ENCODE measurements at regions not wholly inside any gene's neighbourhood (a gene's known extent, or its start where the extent isn't known, plus 50 kb on each side); places are given as distances from the start of the nearest gene placed in this dataset.

DNA sequence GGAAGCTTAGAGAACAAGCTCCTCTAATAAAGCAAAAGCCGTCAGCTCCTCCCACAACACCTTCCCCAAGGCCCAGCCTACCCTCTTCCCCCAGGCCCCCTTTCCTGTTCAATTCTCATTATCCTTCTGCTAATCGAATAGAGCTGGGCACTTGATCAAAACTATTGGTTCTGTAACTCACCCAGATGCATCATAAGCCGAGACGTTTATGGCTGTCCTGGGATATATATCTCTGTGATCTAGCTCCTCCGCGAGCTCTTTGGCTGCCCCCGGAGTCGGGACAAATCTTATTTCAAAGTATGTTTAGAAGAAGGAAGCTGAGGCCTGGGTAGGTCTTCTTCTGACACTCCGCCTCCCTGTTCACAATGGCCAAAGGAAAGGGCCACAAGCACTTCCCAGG, 88.3 kb upstream of the KLHL29 start:
- no peak for TF ChIP-seq CTCF (IDR thresholded peaks at IDR 0.05; ENCODE audit: low read depth, low read length)
- no peak for DNase-seq (ENCODE audit: extremely low read depth, low read depth)

- no peak for TF ChIP-seq CTCF (IDR thresholded peaks at IDR 0.05; ENCODE audit: low read depth, low read length)
- DNase-seq (ENCODE audit: extremely low read depth, low read depth): no peak
Observed at GRCh38 chr2:23297112-23297511, 87.9 kb upstream of the KLHL29 start.

- no peak for DNase-seq (ENCODE audit: extremely low read depth, low read depth)
- no peak for TF ChIP-seq CTCF (IDR thresholded peaks at IDR 0.05; ENCODE audit: low read depth, low read length)
Observed at GRCh38 chr2:23298551-23298950, 86.4 kb upstream of the KLHL29 start.

DNA sequence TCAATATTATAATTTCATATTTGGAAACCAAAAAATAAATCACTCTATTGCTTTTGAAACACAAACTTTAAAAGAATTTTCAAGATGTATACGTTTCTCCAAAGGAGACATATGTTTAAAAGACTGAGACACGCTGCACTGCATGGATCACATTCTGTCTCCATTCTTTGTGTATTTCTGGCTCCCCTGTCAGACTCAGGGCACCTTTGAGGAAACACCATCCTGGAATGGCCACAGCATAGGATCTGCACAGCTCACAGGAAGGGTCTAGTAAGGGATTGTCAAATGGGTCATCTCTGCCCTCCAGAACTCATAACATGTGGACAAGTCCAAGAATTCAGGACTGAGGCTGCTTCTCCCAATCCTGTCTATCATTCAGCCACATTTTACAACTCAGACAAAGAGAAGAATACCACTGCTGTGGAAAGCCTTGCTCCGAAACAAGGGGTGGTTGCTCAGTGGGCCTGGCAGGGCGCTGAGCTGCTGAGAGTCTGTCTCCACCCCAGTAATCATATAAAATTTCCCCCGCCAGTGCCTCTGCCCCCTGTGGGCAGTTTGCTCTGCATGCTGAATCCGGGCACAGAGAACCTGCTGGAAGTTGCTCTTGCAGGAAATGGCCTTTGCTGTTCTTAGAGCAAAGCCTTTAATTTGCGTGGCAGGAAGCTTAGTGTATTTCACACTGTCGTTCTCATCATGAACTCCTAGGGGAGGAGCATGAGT, 85.3 kb upstream of the KLHL29 start:
- no peak for DNase-seq (ENCODE audit: extremely low read depth, low read depth)
- no peak for TF ChIP-seq CTCF (IDR thresholded peaks at IDR 0.05; ENCODE audit: low read depth, low read length)

GRCh38 chr2:23301136-23301535, 83.8 kb upstream of the KLHL29 start:
- DNase-seq (ENCODE audit: extremely low read depth, low read depth): no peak
- no peak for TF ChIP-seq CTCF (IDR thresholded peaks at IDR 0.05; ENCODE audit: low read depth, low read length)

DNA sequence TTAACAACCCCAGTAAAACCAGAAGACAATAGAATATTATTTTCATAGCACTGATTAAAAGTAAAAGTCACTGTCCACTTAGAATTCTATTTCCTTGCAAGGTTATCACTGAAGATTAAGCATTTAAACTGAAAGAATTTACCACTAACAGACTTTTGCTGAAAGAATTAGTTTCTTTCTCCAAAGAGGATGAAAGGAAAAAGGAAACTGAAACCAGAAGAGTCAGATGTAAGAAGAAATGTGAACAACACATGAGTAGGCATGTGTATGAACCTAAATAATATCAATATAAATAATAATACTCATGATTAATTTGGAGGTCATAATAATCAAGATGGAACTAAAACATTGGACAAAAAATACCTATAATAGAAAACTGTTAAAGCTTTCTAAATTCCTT, 82.4 kb upstream of the KLHL29 start:
- no peak for DNase-seq (ENCODE audit: extremely low read depth, low read depth)
- no peak for TF ChIP-seq CTCF (IDR thresholded peaks at IDR 0.05; ENCODE audit: low read depth, low read length)

DNA sequence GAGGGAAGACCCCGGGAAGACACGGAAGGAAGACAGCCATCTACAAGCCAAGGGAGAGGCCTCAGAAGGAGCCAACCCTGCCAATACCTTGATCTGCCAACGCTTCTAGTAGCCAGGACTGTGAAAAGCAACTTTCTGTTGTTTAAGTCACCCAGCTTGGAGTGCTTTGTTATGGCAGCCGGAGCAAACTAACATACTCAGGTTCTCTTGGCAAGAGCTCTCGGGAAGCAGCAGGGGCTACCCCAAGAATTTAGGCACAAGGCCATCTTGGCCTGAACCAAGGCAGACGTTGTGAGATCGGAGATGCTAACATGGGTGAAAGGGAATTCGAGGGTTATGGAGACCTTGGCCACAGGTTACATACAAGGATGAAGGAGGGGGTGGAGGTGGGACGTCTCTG, 78.6 kb upstream of the KLHL29 start:
- no peak for DNase-seq (ENCODE audit: extremely low read depth, low read depth)

More for the DNA sequence above, 78.6 kb upstream of the KLHL29 start:
- TF ChIP-seq CTCF (IDR thresholded peaks at IDR 0.05; ENCODE audit: low read depth, low read length): no peak
